Vagina (tissue), 2 donors: ENCODE measurements at regions not wholly inside any gene's neighbourhood (a gene's known extent, or its start where the extent isn't known, plus 50 kb on each side); places are given as distances from the start of the nearest gene placed in this dataset.

ENCODE experiments used
- DNase-seq, 2 donors: peaks; one replicate each; pipeline ENCODE4 v3.0.0-alpha.2; 2017; ENCODE audit errors: extremely low spot score in 2 of 2
- H3K27ac ChIP-seq: fragments of 200-600 bp; sonication (generic); one replicate; pipeline ENCODE4 v1.5.1; 2019
- H3K27me3 ChIP-seq: fragments of 200-600 bp; sonication (generic); one replicate; pipeline ENCODE4 v1.5.1; 2019
- H3K36me3 ChIP-seq, 2 donors: fragments of 200-600 bp; sonication (generic); one replicate each; pipeline ENCODE4 v1.5.1; 2017 to 2019
- H3K4me1 ChIP-seq: fragments of 200-600 bp; sonication (generic); one replicate; pipeline ENCODE4 v1.5.1; 2019
- H3K4me3 ChIP-seq, 2 donors: fragments of 200-600 bp; sonication (generic); 1 replicate in 1 of 2; 2 replicates in 1 of 2; pipeline ENCODE4 v1.5.1; 2016 to 2019
- H3K9me3 ChIP-seq: fragments of 200-600 bp; sonication (generic); one replicate; pipeline ENCODE4 v1.5.1; 2019
- CTCF ChIP-seq, 3 experiments: fragments of 450-650 bp in 2 of 3; fragments of 200-600 bp in 1 of 3; sonication (generic) in 1 of 3; IDR thresholded peaks; one replicate each; pipeline ENCODE4 v1.5.1; 2017 to 2019; ENCODE audit warnings: antibody characterized with exemption in 3 of 3, mild to moderate bottlenecking in 2 of 3, moderate library complexity in 2 of 3
- POLR2A ChIP-seq, 2 donors: fragments of 450-650 bp; IDR thresholded peaks; one replicate each; pipeline ENCODE4 v1.6.1; 2017; ENCODE audit warnings: antibody characterized with exemption in 2 of 2, mild to moderate bottlenecking in 2 of 2, moderate library complexity in 2 of 2
- POLR2AphosphoS5 ChIP-seq, 2 donors: sonication (generic); formaldehyde crosslinking; IDR thresholded peaks; one replicate each; pipeline ENCODE4 v1.9.0; 2017; ENCODE audit warnings: antibody characterized with exemption in 2 of 2, mild to moderate bottlenecking in 2 of 2, low read depth in 1 of 2; ENCODE audit not compliant: insufficient read depth in 1 of 2
- intact Hi-C: fragments of 100-400 bp; cut with DNase I; formaldehyde crosslinking; loops from one replicate; pipeline ENCODE4 v1.15.1; 2023

DNA sequence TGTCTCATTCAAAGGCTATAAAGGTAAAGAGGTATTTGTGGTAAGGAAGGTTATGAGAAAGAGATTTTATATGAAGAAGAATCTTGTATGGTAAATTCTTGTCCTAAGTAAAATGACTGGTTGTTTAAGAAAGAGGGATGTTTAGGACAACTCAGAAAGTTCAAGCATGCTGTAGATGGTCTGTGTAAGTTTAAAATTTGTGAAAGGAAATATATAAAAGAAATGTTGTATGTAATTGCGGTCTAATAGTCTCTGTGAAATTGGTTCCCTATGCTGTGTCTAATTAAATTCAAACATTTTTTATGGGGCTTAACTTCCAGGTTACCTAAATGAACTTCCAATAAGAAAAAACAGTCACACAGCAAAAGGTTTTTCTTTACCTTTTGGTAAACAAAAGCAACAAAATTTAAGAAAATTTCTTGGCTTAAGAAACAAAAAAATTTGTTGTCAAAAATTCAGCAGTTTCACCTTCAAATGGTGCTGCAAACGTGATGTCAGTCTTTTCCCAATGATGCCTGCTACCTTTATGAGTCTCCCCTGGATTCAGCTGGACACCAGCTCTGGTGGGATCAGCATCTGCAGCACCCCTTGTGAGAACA, 83.0 kb upstream of the FCN1 start:
- H3K4me3 ChIP-seq, result no peak overlapping the region
- intact Hi-C loops, result no loop called here
- TF ChIP-seq POLR2AphosphoS5 (IDR thresholded peaks at IDR 0.05; ENCODE audit: insufficient read depth in 1 of 2, low read depth in 1 of 2) (no peak), CTCF (IDR thresholded peaks at IDR 0.05) (no peak), POLR2A (IDR thresholded peaks at IDR 0.05) (no peak)
- H3K9me3 ChIP-seq, result no peaks in the 10 kb centered on the region
- no peak overlapping the region for H3K27ac ChIP-seq
- H3K27me3 ChIP-seq, result no peaks in the 10 kb centered on the region
- no peak for DNase-seq
- no peaks in the 10 kb centered on the region for H3K36me3 ChIP-seq
- H3K4me1 ChIP-seq, result no peaks in the 10 kb centered on the region

GRCh38 chr9:135001526-135001925, 83.8 kb upstream of the FCN1 start:
- Histone ChIP-seq H3K27me3 (no peaks in the 10 kb centered on the region), H3K27ac (no peak overlapping the region), H3K9me3 (no peaks in the 10 kb centered on the region), H3K4me3 (no peak overlapping the region), H3K4me1 (no peaks in the 10 kb centered on the region), H3K36me3 (no peaks in the 10 kb centered on the region)
- no peak for DNase-seq
- intact Hi-C loops, result no loop called here
- TF ChIP-seq POLR2A (IDR thresholded peaks at IDR 0.05) (no peak), POLR2AphosphoS5 (IDR thresholded peaks at IDR 0.05; ENCODE audit: insufficient read depth in 1 of 2, low read depth in 1 of 2) (no peak), CTCF (IDR thresholded peaks at IDR 0.05) (no peak)

GRCh38 chr9:135002336-135002735, 84.6 kb upstream of the FCN1 start:
- no peak overlapping the region for H3K4me3 ChIP-seq
- TF ChIP-seq POLR2AphosphoS5 (IDR thresholded peaks at IDR 0.05; ENCODE audit: insufficient read depth in 1 of 2, low read depth in 1 of 2) (no peak), POLR2A (IDR thresholded peaks at IDR 0.05) (no peak), CTCF (IDR thresholded peaks at IDR 0.05) (no peak)
- no peaks in the 10 kb centered on the region for H3K27me3 ChIP-seq
- intact Hi-C loops, result no loop called here
- H3K27ac ChIP-seq, result no peak overlapping the region
- H3K4me1 ChIP-seq, result no peaks in the 10 kb centered on the region
- H3K9me3 ChIP-seq, result no peaks in the 10 kb centered on the region
- DNase-seq, result no peak
- H3K36me3 ChIP-seq, result no peaks in the 10 kb centered on the region

DNA sequence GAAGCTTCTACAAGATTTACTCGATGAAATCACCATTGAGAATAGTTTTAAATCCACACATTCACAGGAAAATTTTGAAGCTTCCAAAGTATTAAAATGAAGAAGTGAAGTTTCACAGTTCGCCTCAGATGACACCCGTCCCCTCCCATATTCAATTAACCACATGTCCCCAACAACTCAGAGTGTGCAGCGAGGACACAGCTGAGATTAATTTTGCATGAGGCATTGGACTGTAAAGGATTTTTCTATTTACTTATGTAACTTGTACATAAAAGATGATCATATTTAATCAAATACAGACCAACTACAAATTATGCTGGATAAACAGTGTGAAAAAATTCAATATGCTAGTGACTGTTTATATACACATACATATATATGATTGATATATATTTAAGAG, 84.7 kb upstream of the OLFM1 start:
- H3K27ac ChIP-seq, result no peak overlapping the region
- H3K4me1 ChIP-seq, result no peaks in the 10 kb centered on the region
- no peak overlapping the region for H3K4me3 ChIP-seq
- intact Hi-C loops, result no loop called here
- H3K36me3 ChIP-seq, result no peaks in the 10 kb centered on the region
- TF ChIP-seq POLR2A (IDR thresholded peaks at IDR 0.05) (no peak), POLR2AphosphoS5 (IDR thresholded peaks at IDR 0.05; ENCODE audit: insufficient read depth in 1 of 2, low read depth in 1 of 2) (no peak), CTCF (IDR thresholded peaks at IDR 0.05) (no peak)
- H3K27me3 ChIP-seq, result no peaks in the 10 kb centered on the region
- DNase-seq, result no peak
- H3K9me3 ChIP-seq, result no peaks in the 10 kb centered on the region

GRCh38 chr9:135004772-135005171, 82.7 kb upstream of the OLFM1 start:
- H3K27ac ChIP-seq, result no peak overlapping the region
- intact Hi-C loops, result no loop called here
- DNase-seq, result no peak
- H3K4me3 ChIP-seq, result no peak overlapping the region
- H3K36me3 ChIP-seq, result no peaks in the 10 kb centered on the region
- no peaks in the 10 kb centered on the region for H3K9me3 ChIP-seq
- no peaks in the 10 kb centered on the region for H3K4me1 ChIP-seq
- no peaks in the 10 kb centered on the region for H3K27me3 ChIP-seq
- TF ChIP-seq CTCF (IDR thresholded peaks at IDR 0.05) (no peak), POLR2A (IDR thresholded peaks at IDR 0.05) (no peak), POLR2AphosphoS5 (IDR thresholded peaks at IDR 0.05; ENCODE audit: insufficient read depth in 1 of 2, low read depth in 1 of 2) (no peak)
